Esophagus (tissue), 2 donors: ENCODE measurements at regions not wholly inside any gene's neighbourhood (a gene's known extent, or its start where the extent isn't known, plus 50 kb on each side); places are given as distances from the start of the nearest gene placed in this dataset.

Experiments
- H3K27ac ChIP-seq, 2 donors: one replicate each; pipeline ENCODE4 v1.5.1; 2013; ENCODE audit warnings: low read depth in 2 of 2, mild to moderate bottlenecking in 2 of 2, inconsistent platforms in 1 of 2, low read length in 1 of 2, moderate library complexity in 1 of 2
- H3K27me3 ChIP-seq, 2 donors: one replicate each; pipeline ENCODE4 v1.6.1; 2013; ENCODE audit warnings: low read length in 2 of 2, control low read depth in 1 of 2, mild to moderate bottlenecking in 1 of 2; ENCODE audit not compliant: insufficient read depth in 2 of 2, control insufficient read depth in 1 of 2
- H3K36me3 ChIP-seq, 2 donors: one replicate each; pipeline ENCODE4 v1.6.1; 2013; ENCODE audit warnings: low read length in 1 of 2; ENCODE audit not compliant: control insufficient read depth in 2 of 2, insufficient read depth in 2 of 2
- H3K4me1 ChIP-seq, 2 donors: one replicate each; pipeline ENCODE4 v1.6.1; 2013; ENCODE audit warnings: low read length in 1 of 2; ENCODE audit not compliant: control insufficient read depth in 2 of 2, insufficient read depth in 2 of 2
- H3K4me3 ChIP-seq, 2 donors: one replicate each; pipeline ENCODE4 v1.5.1; 2013; ENCODE audit warnings: low read length in 2 of 2, mild to moderate bottlenecking in 2 of 2, low read depth in 1 of 2, moderate library complexity in 1 of 2
- H3K9me3 ChIP-seq, 2 donors: one replicate each; pipeline ENCODE4 v1.6.1; 2013; ENCODE audit warnings: mild to moderate bottlenecking in 2 of 2, low read depth in 1 of 2, low read length in 1 of 2, moderate library complexity in 1 of 2; ENCODE audit not compliant: control insufficient read depth in 2 of 2, insufficient read depth in 1 of 2
- WGBS, 2 donors: extraction: QIAGEN DNeasy Blood & Tissue Kit; methylation state at CpG; one replicate each; pipeline ENCODE4 v1.1.7; 2013; 5-methylcytosine and 5-hydroxymethylcytosine counted together
- donor health status: healthy with polysubstance abuse.
- donor health status: Bipolar disorder and iron deficiency.

DNA sequence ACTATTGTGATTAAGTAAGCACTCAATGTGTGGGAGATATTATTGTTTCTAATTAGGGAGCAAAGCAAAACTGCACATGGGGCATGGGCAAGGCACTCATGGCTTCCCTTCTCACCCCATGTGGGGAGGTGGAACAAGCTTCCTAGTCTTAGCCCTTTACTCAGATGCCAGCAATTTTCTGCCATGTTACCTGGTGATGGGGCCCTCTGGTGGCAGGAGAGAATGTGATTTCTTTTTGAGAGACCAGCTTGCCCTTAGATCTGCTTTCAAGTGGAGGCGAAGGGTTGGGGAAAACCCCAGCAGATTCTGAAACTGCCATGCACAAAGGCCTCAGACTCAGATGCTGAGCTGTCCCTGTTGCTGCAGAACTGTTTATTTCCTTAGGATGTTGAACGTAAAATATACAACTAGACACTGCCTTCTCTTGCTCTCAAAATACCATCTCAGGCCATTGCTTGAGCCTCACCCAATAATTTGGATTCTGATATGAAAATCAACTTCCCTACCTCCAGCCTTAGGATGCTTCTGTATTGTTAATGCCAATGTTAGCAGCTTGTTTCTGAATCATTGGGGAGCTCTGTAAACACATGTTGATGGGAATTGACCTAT, 130.2 kb upstream of the TPRG1 start:
- no peaks in the 10 kb centered on the region for H3K9me3 ChIP-seq
- H3K4me1 ChIP-seq = no peaks in the 10 kb centered on the region
- no peak overlapping the region for H3K27ac ChIP-seq
- no peaks in the 10 kb centered on the region for H3K36me3 ChIP-seq
- WGBS, 2 donors = 44 to 51% methylated on average over 2 of the region's 2 CpGs
- no peaks in the 10 kb centered on the region for H3K27me3 ChIP-seq
- no peak overlapping the region for H3K4me3 ChIP-seq

DNA sequence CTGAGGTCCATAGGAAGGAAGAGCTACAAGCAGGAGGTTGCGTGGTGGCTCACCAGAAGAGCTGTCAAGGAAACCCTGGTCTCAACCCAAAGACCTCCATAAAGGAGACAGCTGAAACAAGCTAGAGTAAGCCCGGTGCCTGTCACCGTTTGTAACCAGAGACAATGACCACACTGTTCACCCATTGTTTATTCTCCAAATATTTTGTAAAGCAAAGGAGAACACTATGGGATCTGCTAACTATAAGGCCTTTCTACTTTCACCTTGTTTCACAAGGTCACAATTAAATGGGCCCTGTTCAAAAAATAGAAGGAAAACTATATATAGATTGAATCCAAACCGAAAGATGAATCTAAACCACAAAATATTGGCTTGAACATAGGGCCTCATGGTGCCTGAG, 128.9 kb upstream of the TPRG1 start:
- H3K4me1 ChIP-seq = no peaks in the 10 kb centered on the region
- no peaks in the 10 kb centered on the region for H3K9me3 ChIP-seq
- no peaks in the 10 kb centered on the region for H3K36me3 ChIP-seq
- WGBS, 2 donors = 89 to 92% methylated on average over 4 of the region's 4 CpGs
- H3K4me3 ChIP-seq = no peak overlapping the region
- H3K27ac ChIP-seq = no peak overlapping the region
- H3K27me3 ChIP-seq = no peaks in the 10 kb centered on the region

DNA sequence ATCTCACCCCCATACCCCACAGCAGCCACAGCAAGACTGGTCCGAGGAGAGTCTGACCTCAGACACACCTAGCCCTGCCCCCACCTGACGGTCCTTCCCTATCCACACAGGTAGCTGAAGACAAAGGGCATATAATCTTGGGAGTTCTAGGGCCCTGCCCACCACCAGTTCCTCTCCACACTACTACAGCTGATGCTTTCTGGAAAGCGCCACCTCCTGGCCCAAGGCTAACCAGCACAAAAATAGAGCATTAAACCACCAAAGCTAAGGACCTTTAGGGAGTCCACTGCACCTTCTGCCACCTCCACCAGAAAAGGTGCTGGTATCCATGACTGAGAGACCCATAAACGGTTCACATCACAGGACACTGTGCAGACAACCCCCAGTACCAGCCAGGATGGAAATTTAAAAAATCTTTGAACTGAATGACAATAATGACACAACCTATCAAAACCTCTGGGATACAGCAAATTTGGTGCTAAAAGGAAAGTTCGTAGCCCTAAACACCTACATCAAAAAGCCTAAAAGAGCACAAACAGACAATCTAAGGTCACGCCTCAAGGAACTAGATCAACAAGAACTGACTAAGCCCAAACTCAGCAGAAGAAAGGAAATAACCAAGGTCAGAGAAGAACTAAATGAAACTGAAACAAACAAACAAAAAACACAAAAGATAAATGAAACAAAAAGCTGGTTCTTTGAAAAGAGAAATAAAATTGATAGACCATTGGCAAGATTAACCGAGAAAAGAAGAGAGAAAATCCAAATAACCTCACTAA, 122.1 kb upstream of the TPRG1 start:
- H3K36me3 ChIP-seq = no peaks in the 10 kb centered on the region
- no peaks in the 10 kb centered on the region for H3K4me1 ChIP-seq
- no peaks in the 10 kb centered on the region for H3K27me3 ChIP-seq
- 74 to 77% methylated on average over 7 of the region's 7 CpGs for WGBS, 2 donors
- H3K9me3 ChIP-seq = no peaks in the 10 kb centered on the region
- H3K27ac ChIP-seq = no peak overlapping the region
- H3K4me3 ChIP-seq = no peak overlapping the region

DNA sequence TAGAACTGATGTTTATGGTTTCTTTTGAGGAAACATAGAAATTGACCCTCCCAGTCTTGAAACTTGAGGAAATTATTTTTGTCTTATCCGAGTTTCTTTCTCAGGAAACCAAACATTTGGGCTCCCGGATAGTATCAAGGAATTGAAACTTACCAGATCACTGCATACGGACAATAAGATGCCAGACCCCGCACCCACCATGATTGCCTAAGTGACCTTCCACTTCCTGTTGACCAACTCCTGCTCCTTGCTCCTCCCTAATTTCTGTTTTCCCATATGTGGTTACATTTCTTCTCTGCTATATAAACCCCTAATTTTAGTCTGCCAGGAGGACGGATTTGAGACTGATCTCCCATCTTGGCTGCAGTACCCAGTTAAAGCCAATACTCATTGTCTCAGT, 118.4 kb upstream of the TPRG1 start:
- Histone ChIP-seq H3K36me3 (no peaks in the 10 kb centered on the region), H3K4me1 (no peaks in the 10 kb centered on the region), H3K27me3 (no peaks in the 10 kb centered on the region), H3K9me3 (no peaks in the 10 kb centered on the region), H3K4me3 (no peak overlapping the region), H3K27ac (no peak overlapping the region)
- WGBS, 2 donors = 80 to 82% methylated on average over 5 of the region's 5 CpGs

DNA sequence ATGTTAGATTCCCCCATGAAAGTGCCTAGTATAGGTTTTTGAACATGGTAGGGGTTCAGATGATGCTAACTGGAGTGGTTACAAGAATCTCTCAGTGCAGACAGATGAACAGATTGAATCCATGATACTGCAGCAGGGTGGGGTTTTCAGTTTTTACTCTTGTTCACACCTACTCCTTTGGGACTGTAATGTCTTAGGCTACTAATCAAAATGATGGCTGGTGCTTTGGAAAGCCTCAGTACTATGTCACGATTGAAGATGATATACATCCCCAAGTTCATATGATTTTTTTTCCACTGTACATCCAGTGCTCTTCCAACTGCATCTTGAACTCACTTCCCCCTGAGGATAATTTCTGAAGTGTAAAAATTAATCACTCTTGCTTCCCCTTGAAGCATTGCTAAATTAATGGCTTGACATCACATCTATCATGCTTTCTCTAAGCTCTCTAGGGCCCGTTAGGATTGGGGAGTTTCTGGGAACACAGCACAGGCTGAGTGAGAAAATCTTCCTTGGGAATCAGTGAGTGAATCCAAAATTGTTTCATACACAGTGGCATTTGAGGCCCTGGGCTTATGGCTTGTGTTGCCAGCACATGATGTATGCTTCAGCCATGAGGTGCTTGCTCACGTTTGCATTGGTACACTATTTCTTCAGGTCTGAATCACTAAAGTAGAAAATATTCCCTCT, 115.0 kb upstream of the TPRG1 start:
- WGBS, 2 donors = 54 to 66% methylated on average over 3 of the region's 3 CpGs
- Histone ChIP-seq H3K9me3 (no peaks in the 10 kb centered on the region), H3K36me3 (no peaks in the 10 kb centered on the region), H3K27ac (no peak overlapping the region), H3K27me3 (no peaks in the 10 kb centered on the region), H3K4me1 (no peaks in the 10 kb centered on the region), H3K4me3 (no peak overlapping the region)

DNA sequence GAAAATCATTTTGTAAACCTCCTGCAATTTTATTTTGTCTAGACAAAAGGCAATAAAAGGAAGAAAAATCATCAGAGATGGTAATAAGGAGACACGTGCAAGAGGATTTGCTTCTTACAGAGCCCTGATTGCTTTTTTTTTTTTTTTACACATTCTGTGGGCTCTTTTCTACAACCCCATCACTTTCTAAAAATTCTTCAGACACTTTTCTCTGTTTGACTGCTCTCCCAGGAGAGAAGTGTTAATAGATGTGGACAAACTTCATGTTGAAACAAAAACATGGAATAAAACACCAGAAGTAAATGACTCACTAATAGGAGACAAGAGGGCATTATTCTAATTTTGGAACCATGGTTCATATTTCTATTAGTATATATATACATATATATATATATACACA, 114.4 kb upstream of the TPRG1 start:
- WGBS, 2 donors = 86 to 87% methylated on average over 1 of the region's 1 CpG
- Histone ChIP-seq H3K27ac (no peak overlapping the region), H3K4me3 (no peak overlapping the region), H3K27me3 (no peaks in the 10 kb centered on the region), H3K4me1 (no peaks in the 10 kb centered on the region), H3K36me3 (no peaks in the 10 kb centered on the region), H3K9me3 (no peaks in the 10 kb centered on the region)

DNA sequence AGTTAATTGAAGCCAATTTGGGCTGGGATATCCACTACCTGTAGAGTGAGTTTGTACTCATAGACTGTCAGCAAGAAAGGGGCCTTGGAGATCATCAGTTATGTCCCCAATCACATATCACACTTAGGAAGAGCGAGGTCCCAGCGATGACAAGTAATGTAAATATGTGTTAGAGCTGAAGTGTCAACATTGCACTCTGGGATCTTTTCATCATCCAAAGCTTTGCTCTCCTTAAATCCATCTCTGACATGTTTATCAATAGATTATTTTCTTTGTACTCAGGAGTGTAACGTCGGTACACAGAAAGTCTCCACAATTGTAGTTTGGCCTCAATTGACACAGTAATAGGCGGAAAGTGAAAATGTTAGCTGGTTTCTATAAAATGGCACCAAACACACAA, 113.7 kb upstream of the TPRG1 start:
- Histone ChIP-seq H3K27me3 (no peaks in the 10 kb centered on the region), H3K4me3 (no peak overlapping the region), H3K9me3 (no peaks in the 10 kb centered on the region), H3K27ac (no peak overlapping the region), H3K36me3 (no peaks in the 10 kb centered on the region), H3K4me1 (no peaks in the 10 kb centered on the region)
- WGBS, 2 donors = 72 to 81% methylated on average over 5 of the region's 5 CpGs

DNA sequence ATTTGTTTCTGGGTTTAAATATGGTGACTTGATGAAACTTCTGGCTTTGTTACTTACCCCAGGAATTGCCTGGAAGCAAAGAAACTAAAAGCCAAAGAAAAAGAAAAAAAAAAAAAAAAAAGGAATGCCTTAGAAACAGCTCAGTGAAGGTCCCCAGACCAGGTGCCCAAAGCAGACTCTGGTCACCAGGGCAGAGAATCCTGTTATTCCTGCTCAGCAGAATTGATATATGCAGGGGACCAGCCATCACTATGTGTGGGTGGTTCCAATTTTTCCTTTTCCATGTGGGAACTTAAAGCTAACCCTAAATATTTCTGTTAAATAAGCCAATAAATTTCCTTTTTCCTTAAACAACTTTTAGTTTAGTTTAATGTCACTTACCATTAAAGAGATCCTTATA, 100.8 kb upstream of the TPRG1 start:
- Histone ChIP-seq H3K36me3 (no peaks in the 10 kb centered on the region), H3K4me3 (no peak overlapping the region), H3K27ac (no peak overlapping the region), H3K4me1 (no peaks in the 10 kb centered on the region), H3K27me3 (peaks cover 0 to 2% of the 10 kb centered on the region in 2 donors), H3K9me3 (no peaks in the 10 kb centered on the region)

DNA sequence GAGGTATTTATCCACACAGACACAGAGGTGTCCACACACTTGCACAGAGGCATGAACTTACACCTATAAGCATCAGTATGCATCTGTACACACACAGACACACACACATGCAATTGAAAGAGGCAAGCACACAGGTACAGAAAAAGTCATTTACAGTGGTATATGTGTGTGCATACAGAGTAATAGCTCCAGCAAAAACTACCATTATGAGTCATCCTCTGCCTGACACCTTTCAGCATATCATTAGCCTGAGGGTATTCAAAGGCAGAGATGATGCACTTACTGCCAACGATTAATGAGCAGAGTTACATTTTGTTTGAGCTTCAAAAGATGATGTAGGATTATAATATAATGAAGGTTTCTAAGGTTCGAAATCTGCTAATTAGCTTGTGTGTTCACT, 100.3 kb upstream of the TPRG1 start:
- Histone ChIP-seq H3K9me3 (no peaks in the 10 kb centered on the region), H3K4me1 (no peaks in the 10 kb centered on the region), H3K27ac (no peak overlapping the region), H3K27me3 (peaks cover 0 to 2% of the 10 kb centered on the region in 2 donors), H3K4me3 (no peak overlapping the region), H3K36me3 (no peaks in the 10 kb centered on the region)
- WGBS, 2 donors = 37 to 43% methylated on average over 2 of the region's 2 CpGs
